Stimulated activated CD4-positive, alpha-beta T cell treated with anti-CD3 and anti-CD28 coated beads, TNF-alpha, amount 100 ng/mL, for 24 hours (primary cell): ENCODE measurements at regions not wholly inside any gene's neighbourhood (a gene's known extent, or its start where the extent isn't known, plus 50 kb on each side); places are given as distances from the start of the nearest gene placed in this dataset.
"Not testable (repeated sequence)": the region's sequence is repeated elsewhere in the genome, so short reads cannot be mapped to it uniquely, and the experiment has no call there.

ENCODE experiments used
- DNase-seq, 3 experiments: peaks; one replicate each; pipeline ENCODE4 v3.0.0-alpha.2; 2020; ENCODE audit warnings: low read depth in 3 of 3

- no peak for DNase-seq
Measured at GRCh38 chr4:188287169-188287894, 148.1 kb downstream of the TRIML1 start.

DNA sequence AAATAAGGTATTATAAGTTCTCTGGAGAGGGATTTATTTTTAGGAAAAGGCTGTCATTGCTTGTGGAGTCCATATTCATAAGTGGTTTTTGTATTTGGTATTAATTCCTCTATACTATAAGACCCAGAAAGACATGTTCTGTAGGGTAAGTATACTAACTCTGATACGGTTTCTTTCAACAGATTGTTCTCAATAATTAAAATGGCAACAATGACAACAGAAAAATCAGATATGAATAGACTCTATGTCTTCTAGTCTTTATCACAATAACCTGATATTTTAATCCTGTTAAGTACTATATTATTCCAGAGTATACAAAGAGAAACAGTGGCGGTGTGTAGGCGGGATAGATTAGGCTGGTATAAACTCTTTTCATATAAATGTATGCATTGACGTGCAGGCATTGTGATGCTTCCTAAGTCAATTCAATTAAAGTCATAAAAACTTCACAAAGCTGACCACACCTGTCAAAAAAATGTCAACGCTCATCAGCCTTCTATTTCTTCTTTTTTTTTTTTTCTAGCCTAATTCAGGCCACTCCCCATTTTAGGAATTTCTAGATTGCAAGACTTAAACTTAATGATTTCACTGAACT lies 150.4 kb downstream of the TRIML1 start:
- no peak for DNase-seq

DNA sequence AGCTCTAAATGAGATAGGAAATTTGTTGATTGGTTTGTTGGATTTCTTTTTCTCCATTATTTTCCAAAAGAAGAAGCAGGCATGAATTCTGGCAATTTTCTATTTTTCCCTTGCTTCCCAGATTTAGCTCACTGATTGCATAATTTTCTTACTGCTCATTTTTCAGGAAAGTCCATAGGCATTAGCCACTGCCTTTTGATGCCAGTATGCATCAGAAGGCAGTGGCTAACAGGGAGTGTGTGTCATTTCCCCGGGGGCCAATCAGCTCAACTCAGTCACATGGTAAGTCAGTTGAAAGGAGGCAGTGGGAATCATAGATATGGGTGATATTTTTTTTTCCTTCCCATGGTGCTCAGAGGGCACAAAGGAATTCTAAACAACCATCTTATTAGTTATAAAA lies 156.7 kb downstream of the TRIML1 start:
- no peak for DNase-seq

DNA sequence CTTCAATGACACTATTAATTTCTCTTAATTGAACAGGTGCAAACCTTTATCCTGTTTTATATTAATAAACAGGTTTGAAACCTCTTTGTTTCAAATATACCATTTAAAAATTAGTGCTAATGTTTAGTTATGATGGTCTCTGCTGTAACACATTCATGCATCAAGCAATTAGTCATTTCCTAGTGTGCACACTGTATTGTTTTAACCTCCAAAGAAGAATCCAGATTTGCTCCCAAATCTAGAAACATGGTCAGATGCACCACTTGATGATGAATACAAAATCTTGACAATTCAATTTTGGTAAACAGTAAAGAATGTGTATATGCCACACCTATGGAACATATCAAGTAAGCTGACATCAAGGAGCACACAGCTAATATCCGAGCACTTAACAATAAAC lies 157.1 kb downstream of the TRIML1 start:
- DNase-seq = no peak

DNA sequence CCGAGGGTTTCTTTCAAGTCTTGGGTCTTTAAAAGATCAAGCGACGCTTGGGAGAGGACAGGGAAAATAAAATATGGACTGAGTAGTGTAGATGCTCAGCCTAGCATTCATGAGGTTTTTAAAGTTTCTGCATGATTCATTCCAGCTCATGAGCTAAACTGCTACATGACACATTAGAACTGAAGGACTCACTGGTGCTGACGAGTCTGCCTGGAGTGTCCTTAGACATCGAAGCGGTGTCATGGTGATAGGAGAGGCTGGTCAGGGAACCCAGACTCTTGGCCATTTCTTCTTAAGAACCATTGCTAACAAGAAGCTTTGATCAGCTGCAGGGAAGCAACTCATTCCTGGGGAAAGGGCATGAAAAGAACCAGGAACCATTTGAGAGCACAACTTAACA lies 158.6 kb downstream of the TRIML1 start:
- DNase-seq = no peak

GRCh38 chr4:188299161-188299560 lies 159.9 kb downstream of the TRIML1 start:
- DNase-seq = no peak

DNA sequence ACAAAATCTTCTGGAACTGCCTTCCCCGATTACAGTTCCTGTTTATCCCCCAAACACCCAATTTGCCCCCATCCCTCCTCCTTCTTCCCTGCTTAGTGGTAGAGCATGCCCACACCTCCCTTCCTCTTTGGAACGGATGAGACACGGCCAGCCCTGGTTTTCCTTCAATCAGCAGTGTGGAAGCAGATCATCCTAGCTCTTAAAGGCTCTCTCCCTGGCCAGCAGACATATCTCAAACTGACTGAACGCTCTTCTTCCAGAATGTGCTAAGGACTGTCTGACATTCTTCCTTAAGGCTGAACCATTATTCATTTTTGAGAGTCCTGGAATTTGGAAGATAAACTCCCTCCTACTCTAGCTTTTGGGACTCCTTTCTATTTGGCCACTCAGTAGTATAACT lies 161.1 kb downstream of the TRIML1 start:
- no peak for DNase-seq

- DNase-seq = no peak
Measured at GRCh38 chr4:188305690-188306089, 166.4 kb downstream of the TRIML1 start.

GRCh38 chr4:188307591-188307990 lies 168.3 kb downstream of the TRIML1 start:
- no peak for DNase-seq

DNA sequence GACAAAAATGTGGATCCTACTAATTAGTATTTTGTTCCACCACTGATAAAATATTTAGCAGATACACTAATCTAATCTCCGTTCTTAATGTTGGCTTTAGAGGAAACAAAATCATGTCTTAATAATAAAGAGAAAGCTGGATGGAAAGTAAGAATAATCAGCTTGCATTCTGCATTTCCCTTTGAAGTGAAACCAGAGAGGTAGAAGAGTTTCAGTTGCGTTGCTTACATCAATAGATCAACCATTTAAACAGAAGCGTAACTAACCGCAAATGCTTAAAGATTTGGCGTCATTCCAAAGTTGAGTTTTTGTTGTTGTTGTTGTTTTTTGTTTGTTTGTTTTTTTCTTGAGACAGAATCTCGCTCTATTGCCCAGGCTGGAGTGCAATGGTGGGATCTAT lies 168.9 kb downstream of the TRIML1 start:
- DNase-seq = no peak

DNA sequence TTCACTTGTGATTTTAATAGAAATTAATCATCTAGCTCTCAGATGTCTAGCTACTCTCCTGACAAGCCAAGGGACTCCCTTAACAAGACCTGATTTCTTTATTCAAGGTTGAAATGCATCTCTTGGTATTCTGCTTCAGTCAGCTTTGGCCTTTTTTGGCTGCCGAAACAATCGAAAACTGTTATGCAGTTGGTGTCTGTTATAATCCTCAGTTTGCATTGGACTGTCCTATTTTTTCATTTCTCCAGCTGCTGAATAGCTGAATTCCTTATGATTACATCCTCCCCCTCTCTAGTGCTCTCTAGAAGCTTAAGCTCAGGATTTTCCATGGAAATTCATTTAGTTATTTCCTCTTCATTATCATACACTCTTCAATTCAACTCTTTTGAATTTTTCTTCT lies 177.2 kb downstream of the TRIML1 start:
- no peak for DNase-seq

GRCh38 chr4:188328966-188329365 lies 189.7 kb downstream of the TRIML1 start:
- DNase-seq = no peak

DNA sequence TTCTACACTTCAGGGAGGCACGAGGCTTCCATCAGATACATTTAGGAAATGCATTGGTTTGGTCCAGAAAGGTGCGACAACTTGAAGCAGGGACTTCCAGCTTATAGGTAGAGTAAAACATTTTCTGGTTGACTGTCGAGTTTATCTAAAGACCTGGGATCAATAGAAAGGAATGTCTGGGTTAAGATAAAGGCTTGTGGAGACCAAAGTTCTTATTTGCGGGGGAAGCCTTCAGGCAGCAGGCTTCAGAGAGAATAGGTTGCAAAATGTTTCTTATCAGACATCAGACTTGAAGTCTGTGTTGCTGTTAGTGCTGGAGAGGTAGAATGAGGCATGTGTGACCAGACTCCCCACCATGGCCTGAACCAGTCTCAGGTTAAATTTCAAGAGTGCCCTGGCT lies 190.3 kb downstream of the TRIML1 start:
- DNase-seq = no peak

DNA sequence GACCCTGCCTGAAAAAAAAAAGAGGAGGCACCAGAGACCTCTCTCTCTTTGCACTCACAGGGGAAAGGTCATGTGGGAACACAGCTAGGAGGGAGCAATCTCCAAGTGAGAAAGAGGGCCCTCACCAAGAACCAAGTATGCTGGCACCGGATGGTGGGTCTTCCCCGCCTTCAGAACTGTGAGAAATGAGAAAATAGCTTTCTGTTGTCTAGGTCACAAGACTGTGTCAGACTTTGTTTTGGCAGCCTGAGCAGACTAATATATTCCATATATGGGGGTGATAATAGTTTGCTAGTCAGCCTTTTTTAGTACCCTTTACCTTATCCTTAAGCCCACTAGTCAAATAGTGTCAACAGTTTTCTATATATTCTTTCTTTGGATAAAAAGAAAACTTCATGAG lies 193.0 kb downstream of the TRIML1 start:
- DNase-seq = no peak

- no peak for DNase-seq
Measured at GRCh38 chr4:188336891-188337290, 197.7 kb downstream of the TRIML1 start.

GRCh38 chr4:188341428-188341827 lies 202.2 kb downstream of the TRIML1 start:
- DNase-seq = no peak

- DNase-seq = no peak
Measured at GRCh38 chr4:188346171-188346809, 207.0 kb downstream of the TRIML1 start.

DNA sequence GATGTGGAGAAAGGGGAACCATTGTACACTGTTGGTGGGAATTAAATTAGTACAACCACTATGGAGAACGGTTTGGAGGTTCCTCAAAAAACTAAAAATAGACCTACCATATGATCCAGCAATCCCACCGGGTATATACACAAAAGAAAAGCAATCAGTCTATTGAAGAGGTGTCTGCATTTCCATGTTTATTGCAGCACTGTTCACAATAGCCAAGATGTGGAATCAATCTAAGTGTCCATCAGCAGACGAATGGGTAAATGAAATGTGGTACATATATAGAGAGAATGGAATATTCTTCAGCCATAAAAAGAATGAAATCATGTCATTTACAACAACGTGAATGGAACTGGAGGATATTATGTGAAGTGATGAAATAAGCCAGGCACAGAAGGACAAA lies 208.1 kb downstream of the TRIML1 start:
- DNase-seq = no peak

DNA sequence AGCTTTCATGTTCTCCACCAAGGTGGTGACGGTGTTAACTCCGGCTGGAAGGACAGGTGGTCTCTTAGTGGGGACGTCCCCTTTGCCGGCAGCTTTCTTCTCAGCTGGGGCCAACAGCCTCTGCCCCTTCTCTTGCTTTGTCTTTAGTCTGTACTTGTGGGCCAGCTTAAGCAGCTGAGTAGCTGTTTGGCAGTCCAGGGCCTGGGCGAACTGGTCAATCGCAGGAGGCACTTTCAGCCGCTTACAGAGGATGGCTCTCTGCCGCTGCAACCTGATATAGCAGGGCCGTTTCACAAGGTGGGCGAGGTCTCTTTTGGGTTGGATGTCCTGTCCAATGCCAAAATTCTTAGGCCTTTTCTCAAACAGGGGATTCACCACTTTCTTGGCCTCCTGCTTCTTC lies 210.3 kb downstream of the TRIML1 start:
- not testable (repeated sequence) for DNase-seq

GRCh38 chr4:188363196-188363595 lies 224.0 kb downstream of the TRIML1 start:
- DNase-seq = no peak

- no peak for DNase-seq
Measured at GRCh38 chr4:188370777-188371176, 231.5 kb downstream of the TRIML1 start.

GRCh38 chr4:188372058-188372457 lies 232.8 kb downstream of the TRIML1 start:
- no peak for DNase-seq

DNA sequence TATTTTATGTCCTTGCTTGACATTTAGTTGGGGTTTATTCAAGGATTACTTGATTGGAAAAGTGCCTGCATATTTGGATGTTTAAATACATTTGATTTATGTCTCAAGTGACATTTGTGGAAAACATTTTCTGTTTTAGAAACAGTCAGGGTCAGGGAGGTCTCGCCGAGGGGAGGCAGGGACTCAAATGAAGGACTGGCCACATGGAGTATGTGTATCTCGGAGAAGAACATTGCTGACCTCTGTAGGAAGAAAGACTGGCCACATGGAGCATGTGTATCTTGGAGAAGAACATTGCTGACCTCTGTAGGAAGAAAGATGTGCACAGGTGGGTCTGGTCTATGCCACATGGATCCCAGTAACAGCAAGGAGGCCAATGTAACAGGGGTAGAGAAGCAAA lies 233.6 kb downstream of the TRIML1 start:
- DNase-seq = no peak
